A673 (cell line): ENCODE measurements at regions not wholly inside any gene's neighbourhood (a gene's known extent, or its start where the extent isn't known, plus 50 kb on each side); places are given as distances from the start of the nearest gene placed in this dataset.

ENCODE experiments used
- BruUV-seq: library from RNA; stranded (reverse); fragments of 400-500 nt; replicated peaks from 2 replicates; lab custom pipeline; 2021; lab: Mats Ljungman, UMichigan
- CTCF ChIA-PET: fragments of 300-600 bp; sonication (Branson Sonifier 250); formaldehyde crosslinking; loops from one replicate; lab custom pipeline; 2022; ENCODE audit warnings: antibody characterized with exemption; lab: Charles Lee
- POLR2A ChIA-PET: fragments of 300-600 bp; sonication (Branson Sonifier 250); formaldehyde crosslinking; loops from one replicate; lab custom pipeline; 2022; ENCODE audit warnings: antibody characterized with exemption; ENCODE audit not compliant: low non-redundant PET; lab: Charles Lee
- DNase-seq: peaks from one replicate; pipeline ENCODE4 v3.0.0-alpha.2; 2015; ENCODE audit warnings: low spot score
- H3K27ac ChIP-seq: fragments of 200-600 bp; sonication (generic); 2 replicates; pipeline ENCODE4 v1.5.1; 2016; ENCODE audit warnings: mixed run types, low read depth, mild to moderate bottlenecking, mixed read lengths, antibody characterized with exemption, low read length; ENCODE audit not compliant: poor library complexity, severe bottlenecking
- H3K27me3 ChIP-seq: fragments of 200-600 bp; sonication (generic); replicated peaks from 2 replicates; pipeline ENCODE4 v1.6.1; 2017; ENCODE audit warnings: mixed run types, low read depth, mild to moderate bottlenecking, mixed read lengths, antibody characterized with exemption, low read length; ENCODE audit not compliant: insufficient read depth, poor library complexity
- H3K36me3 ChIP-seq: fragments of 200-600 bp; sonication (generic); 2 replicates; pipeline ENCODE4 v1.6.1; 2016; ENCODE audit warnings: mixed run types, mild to moderate bottlenecking, mixed read lengths, antibody characterized with exemption, low read length; ENCODE audit not compliant: insufficient read depth, poor library complexity, severe bottlenecking
- H3K4me1 ChIP-seq: fragments of 200-600 bp; sonication (generic); 2 replicates; pipeline ENCODE4 v1.6.1; 2017; ENCODE audit warnings: mixed run types, mild to moderate bottlenecking, mixed read lengths, antibody characterized with exemption, low read length; ENCODE audit not compliant: insufficient read depth, poor library complexity, severe bottlenecking
- H3K4me3 ChIP-seq: fragments of 200-600 bp; sonication (generic); 2 replicates; pipeline ENCODE4 v1.5.1; 2016; ENCODE audit warnings: low read depth, mixed run types, mild to moderate bottlenecking, mixed read lengths, low read length; ENCODE audit not compliant: poor library complexity, severe bottlenecking
- H3K9me3 ChIP-seq: fragments of 200-600 bp; sonication (generic); 2 replicates; pipeline ENCODE4 v1.6.1; 2016; ENCODE audit warnings: mixed run types, low read depth, mild to moderate bottlenecking, mixed read lengths, antibody characterized with exemption, low read length; ENCODE audit not compliant: poor library complexity, severe bottlenecking
- CTCF ChIP-seq: fragments of 300-800, 200-600 bp; sonication (generic); conservative IDR thresholded peaks from 2 replicates; pipeline ENCODE4 v1.5.1; 2017; ENCODE audit warnings: low read depth, mild to moderate bottlenecking, antibody characterized with exemption, low read length, moderate library complexity, mixed read lengths
- EZH2 ChIP-seq: fragments of 200-600 bp; sonication (generic); IDR thresholded peaks from 2 replicates; pipeline ENCODE4 v1.6.1; 2017; ENCODE audit warnings: borderline replicate concordance, low read depth, mild to moderate bottlenecking, mixed read lengths, antibody characterized with exemption, low read length; ENCODE audit not compliant: poor library complexity, severe bottlenecking
- intact Hi-C: fragments of 100-400 bp; cut with micrococcal nuclease; formaldehyde crosslinking; loops from one replicate; pipeline ENCODE4 v1.10.0; 2022; ENCODE audit not compliant: unreplicated experiment

GRCh38 chr15:69916169-69916785 is 181.4 kb downstream of the TLE3 start:
- Histone ChIP-seq H3K27me3 (no peaks in the 10 kb centered on the region), H3K36me3 (no peaks in the 10 kb centered on the region), H3K9me3 (no peaks in the 10 kb centered on the region), H3K27ac (no peak overlapping the region), H3K4me1 (no peaks in the 10 kb centered on the region), H3K4me3 (no peak overlapping the region)
- DNase-seq, result no peak
- ChIA-PET CTCF (interaction anchor here (0.6 kb wide), 1 partner anchor 637 kb away, joined by 3 read pairs; no protein-coding TSS in a partner anchor), POLR2A (no interaction called here)
- TF ChIP-seq EZH2 (no peak), CTCF (no peak)
- intact Hi-C loops, result no loop called here
- no TSS peak for BruUV-seq

DNA sequence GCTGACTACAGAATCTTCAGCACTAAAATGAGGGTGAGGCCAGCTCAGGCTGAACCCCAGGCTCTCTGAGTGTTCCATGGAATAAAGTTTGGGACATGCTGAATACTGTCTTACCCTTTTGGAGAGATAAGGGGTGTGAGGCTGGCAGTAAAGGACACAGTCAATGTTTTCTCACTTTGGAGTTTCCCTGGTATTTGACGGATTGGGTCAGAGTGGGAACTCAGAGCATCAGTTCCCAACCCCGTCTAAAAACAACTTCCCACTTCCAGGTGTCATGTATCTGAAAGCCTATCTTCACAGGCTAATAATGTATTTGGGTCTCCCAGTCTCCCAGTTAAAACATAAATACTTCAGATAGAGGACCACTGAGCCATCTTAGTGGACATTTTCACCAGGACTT is 180.7 kb downstream of the TLE3 start:
- DNase-seq, result no peak
- H3K4me3 ChIP-seq, result no peak overlapping the region
- no peaks in the 10 kb centered on the region for H3K27me3 ChIP-seq
- no peaks in the 10 kb centered on the region for H3K36me3 ChIP-seq
- CTCF ChIA-PET, result no interaction called here
- H3K4me1 ChIP-seq, result no peaks in the 10 kb centered on the region
- POLR2A ChIA-PET, result no interaction called here
- BruUV-seq, result no TSS peak
- no peaks in the 10 kb centered on the region for H3K9me3 ChIP-seq
- no peak overlapping the region for H3K27ac ChIP-seq
- TF ChIP-seq CTCF, result no peak
- no peak for TF ChIP-seq EZH2
- intact Hi-C loops, result no loop called here

GRCh38 chr15:69919816-69920215 is 177.9 kb downstream of the TLE3 start:
- Histone ChIP-seq H3K4me3 (no peak overlapping the region), H3K36me3 (no peaks in the 10 kb centered on the region), H3K27me3 (no peaks in the 10 kb centered on the region), H3K4me1 (no peaks in the 10 kb centered on the region), H3K27ac (no peak overlapping the region), H3K9me3 (peaks cover 9% of the 10 kb centered on the region)
- TF ChIP-seq EZH2, result no peak
- no peak for TF ChIP-seq CTCF
- POLR2A ChIA-PET, result no interaction called here
- CTCF ChIA-PET, result no interaction called here
- DNase-seq, result no peak
- intact Hi-C loops, result no loop called here
- BruUV-seq, result no TSS peak
